SK-N-SH (cell line): ENCODE measurements at regions not wholly inside any gene's neighbourhood (a gene's known extent, or its start where the extent isn't known, plus 50 kb on each side); places are given as distances from the start of the nearest gene placed in this dataset.

Experiments
- CTCF ChIP-seq: fragments of 200-600 bp; sonication (generic); IDR thresholded peaks from 2 replicates; pipeline ENCODE4 v1.6.1; 2017; ENCODE audit warnings: antibody characterized with exemption, mild to moderate bottlenecking, moderate library complexity
- EP300 ChIP-seq, 2 experiments: IDR thresholded peaks; 2 replicates each; pipeline versions ENCODE4 v1.4.0 to v1.6.1; 2012; ENCODE audit warnings: borderline replicate concordance in 1 of 2, low read depth in 1 of 2, low read length in 1 of 2
- MAX ChIP-seq: IDR thresholded peaks from 2 replicates; pipeline ENCODE4 v1.4.0; 2012; ENCODE audit warnings: low read depth
- POLR2AphosphoS5 ChIP-seq: IDR thresholded peaks from 2 replicates; pipeline ENCODE4 v1.6.1; 2012; ENCODE audit warnings: low read depth, low read length
- RFX5 ChIP-seq: IDR thresholded peaks from 2 replicates; pipeline ENCODE4 v1.6.1; 2012; ENCODE audit warnings: mild to moderate bottlenecking, improper control_type of control experiment, low read length
- SMC3 ChIP-seq: IDR thresholded peaks from 2 replicates; pipeline ENCODE4 v1.6.1; 2012; ENCODE audit warnings: low read depth, low read length, improper control_type of control experiment
- USF2 ChIP-seq: fragments of 150-350 bp; IDR thresholded peaks from 2 replicates; pipeline ENCODE4 v1.6.1; 2017; ENCODE audit warnings: antibody characterized with exemption, low read length, low read depth, borderline replicate concordance

- TF ChIP-seq POLR2AphosphoS5 (no peak), MAX (no peak), EP300 (IDR thresholded peaks at IDR 0.05; ENCODE audit: borderline replicate concordance in 1 of 2, low read depth in 1 of 2, low read length in 1 of 2) (no peak), RFX5 (no peak), USF2 (no peak), SMC3 (no peak), CTCF (no peak)
Measured at GRCh38 chr1:103177108-103177775, 68.9 kb upstream of the COL11A1 start.
